ENCODE measurements at regions not wholly inside any gene's neighbourhood (a gene's known extent, or its start where the extent isn't known, plus 50 kb on each side); places are given as distances from the start of the nearest gene placed in this dataset.
A peak's percentile ranks its signal among the peaks of the same experiment; 100 is the strongest.

GRCh38 chr13:84609716-84610115, 727.4 kb upstream of the SLITRK1 start:
- Histone ChIP-seq H3K9me3 (ENCODE audit: low read depth, low read length, poor library complexity, severe bottlenecking) (no peaks in the 10 kb centered on the region), H3K4me1 (ENCODE audit: insufficient read depth, low read length, poor library complexity, severe bottlenecking) (no peaks in the 10 kb centered on the region), H3K27ac (ENCODE audit: low read depth, low read length, poor library complexity, severe bottlenecking) (no peak overlapping the region), H3K4me3 (ENCODE audit: low read depth, low read length, poor library complexity, severe bottlenecking) (no peak overlapping the region), H3K27me3 (replicated peaks; ENCODE audit: insufficient read depth, low read depth, low read length, poor library complexity) (no peaks in the 10 kb centered on the region), H3K36me3 (ENCODE audit: insufficient read depth, low read length, poor library complexity, severe bottlenecking) (no peaks in the 10 kb centered on the region)
- peak; percentile 3 for DNase-seq (ENCODE audit: low spot score)
- TF ChIP-seq, protein P1, sequence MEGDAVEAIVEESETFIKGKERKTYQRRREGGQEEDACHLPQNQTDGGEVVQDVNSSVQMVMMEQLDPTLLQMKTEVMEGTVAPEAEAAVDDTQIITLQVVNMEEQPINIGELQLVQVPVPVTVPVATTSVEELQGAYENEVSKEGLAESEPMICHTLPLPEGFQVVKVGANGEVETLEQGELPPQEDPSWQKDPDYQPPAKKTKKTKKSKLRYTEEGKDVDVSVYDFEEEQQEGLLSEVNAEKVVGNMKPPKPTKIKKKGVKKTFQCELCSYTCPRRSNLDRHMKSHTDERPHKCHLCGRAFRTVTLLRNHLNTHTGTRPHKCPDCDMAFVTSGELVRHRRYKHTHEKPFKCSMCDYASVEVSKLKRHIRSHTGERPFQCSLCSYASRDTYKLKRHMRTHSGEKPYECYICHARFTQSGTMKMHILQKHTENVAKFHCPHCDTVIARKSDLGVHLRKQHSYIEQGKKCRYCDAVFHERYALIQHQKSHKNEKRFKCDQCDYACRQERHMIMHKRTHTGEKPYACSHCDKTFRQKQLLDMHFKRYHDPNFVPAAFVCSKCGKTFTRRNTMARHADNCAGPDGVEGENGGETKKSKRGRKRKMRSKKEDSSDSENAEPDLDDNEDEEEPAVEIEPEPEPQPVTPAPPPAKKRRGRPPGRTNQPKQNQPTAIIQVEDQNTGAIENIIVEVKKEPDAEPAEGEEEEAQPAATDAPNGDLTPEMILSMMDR (conservative IDR thresholded peaks at IDR 0.05; ENCODE audit: low read depth, low read length), result no peak
- no peak for TF ChIP-seq EZH2 (IDR thresholded peaks at IDR 0.05; ENCODE audit: borderline replicate concordance, low read depth, low read length, poor library complexity, severe bottlenecking)
- intact Hi-C loops (cut with micrococcal nuclease; ENCODE audit: unreplicated experiment), result no loop called here
- CTCF ChIA-PET, result no interaction called here
- BruUV-seq (replicated peaks), result no TSS peak
- POLR2A ChIA-PET (ENCODE audit: low non-redundant PET), result no interaction called here

DNA sequence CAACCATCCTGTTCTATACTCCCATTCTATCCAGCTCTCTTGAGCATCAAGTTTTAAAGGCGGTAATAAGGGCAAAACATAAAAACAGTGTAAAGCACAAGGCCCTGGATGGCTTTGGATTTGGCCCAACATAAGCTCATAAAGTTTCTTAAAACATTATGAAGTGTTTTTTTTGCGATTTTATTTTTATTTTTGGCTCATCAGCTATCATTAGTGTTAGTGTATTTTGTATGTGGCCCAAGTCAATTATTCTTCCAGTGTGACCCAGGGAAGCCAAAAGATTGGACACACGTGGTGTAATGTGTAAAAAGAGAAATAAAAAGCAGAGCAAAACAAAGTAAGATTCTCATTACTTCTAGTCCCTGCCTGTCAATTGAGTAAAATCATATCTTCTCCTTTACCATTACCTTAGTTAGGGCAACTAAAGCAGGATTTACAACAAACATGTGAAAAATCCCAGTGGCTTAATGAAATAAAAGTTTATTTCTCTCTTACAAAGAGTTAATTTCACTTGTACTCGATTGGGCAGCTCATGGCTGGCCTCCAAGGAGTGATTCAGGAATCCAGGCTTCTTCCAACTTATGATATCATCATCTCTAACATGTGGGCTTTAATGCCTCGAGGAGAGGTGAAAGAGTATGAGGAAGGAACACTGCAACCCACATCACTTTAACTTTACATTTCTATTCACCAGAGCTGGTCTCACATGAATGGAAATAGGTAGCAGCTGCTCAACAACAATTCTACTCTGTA, 725.2 kb upstream of the SLITRK1 start:
- H3K9me3 ChIP-seq (ENCODE audit: low read depth, low read length, poor library complexity, severe bottlenecking), result no peaks in the 10 kb centered on the region
- no peak for DNase-seq (ENCODE audit: low spot score)
- CTCF ChIA-PET, result no interaction called here
- H3K4me1 ChIP-seq (ENCODE audit: insufficient read depth, low read length, poor library complexity, severe bottlenecking), result no peaks in the 10 kb centered on the region
- POLR2A ChIA-PET (ENCODE audit: low non-redundant PET), result no interaction called here
- no peaks in the 10 kb centered on the region for H3K36me3 ChIP-seq (ENCODE audit: insufficient read depth, low read length, poor library complexity, severe bottlenecking)
- H3K27ac ChIP-seq (ENCODE audit: low read depth, low read length, poor library complexity, severe bottlenecking), result no peak overlapping the region
- no peaks in the 10 kb centered on the region for H3K27me3 ChIP-seq (replicated peaks; ENCODE audit: insufficient read depth, low read depth, low read length, poor library complexity)
- no TSS peak for BruUV-seq (replicated peaks)
- no peak overlapping the region for H3K4me3 ChIP-seq (ENCODE audit: low read depth, low read length, poor library complexity, severe bottlenecking)
- intact Hi-C loops (cut with micrococcal nuclease; ENCODE audit: unreplicated experiment), result no loop called here
- TF ChIP-seq, protein P1 (conservative IDR thresholded peaks at IDR 0.05; ENCODE audit: low read depth, low read length), result no peak
- TF ChIP-seq EZH2 (IDR thresholded peaks at IDR 0.05; ENCODE audit: borderline replicate concordance, low read depth, low read length, poor library complexity, severe bottlenecking), result no peak

GRCh38 chr13:84606616-84607015, 724.3 kb upstream of the SLITRK1 start:
- Histone ChIP-seq H3K27ac (ENCODE audit: low read depth, low read length, poor library complexity, severe bottlenecking) (no peak overlapping the region), H3K9me3 (ENCODE audit: low read depth, low read length, poor library complexity, severe bottlenecking) (no peaks in the 10 kb centered on the region), H3K4me1 (ENCODE audit: insufficient read depth, low read length, poor library complexity, severe bottlenecking) (no peaks in the 10 kb centered on the region), H3K36me3 (ENCODE audit: insufficient read depth, low read length, poor library complexity, severe bottlenecking) (no peaks in the 10 kb centered on the region), H3K4me3 (ENCODE audit: low read depth, low read length, poor library complexity, severe bottlenecking) (no peak overlapping the region), H3K27me3 (replicated peaks; ENCODE audit: insufficient read depth, low read depth, low read length, poor library complexity) (no peaks in the 10 kb centered on the region)
- no peak for TF ChIP-seq EZH2 (IDR thresholded peaks at IDR 0.05; ENCODE audit: borderline replicate concordance, low read depth, low read length, poor library complexity, severe bottlenecking)
- TF ChIP-seq, protein P1 (conservative IDR thresholded peaks at IDR 0.05; ENCODE audit: low read depth, low read length), result no peak
- ChIA-PET POLR2A (ENCODE audit: low non-redundant PET) (no interaction called here), CTCF (no interaction called here)
- intact Hi-C loops (cut with micrococcal nuclease; ENCODE audit: unreplicated experiment), result no loop called here
- no TSS peak for BruUV-seq (replicated peaks)
- DNase-seq (ENCODE audit: low spot score), result no peak
